ENCODE measurements at regions not wholly inside any gene's neighbourhood (a gene's known extent, or its start where the extent isn't known, plus 50 kb on each side); places are given as distances from the start of the nearest gene placed in this dataset.
"Not testable (repeated sequence)": the region's sequence is repeated elsewhere in the genome, so short reads cannot be mapped to it uniquely, and the experiment has no call there.

GRCh38 chr6:49274809-49275769, 188.0 kb downstream of the MMUT start:
- peaks cover 20% of the 10 kb centered on the region for H3K9me3 ChIP-seq (ENCODE audit: control insufficient read depth, insufficient read depth, low read length)
- H3K27ac ChIP-seq (ENCODE audit: low read depth, low read length); H3K36me3 ChIP-seq (ENCODE audit: control insufficient read depth, insufficient read depth, low read length); H3K4me1 ChIP-seq (ENCODE audit: control insufficient read depth, insufficient read depth, low read length); H3K9ac ChIP-seq (ENCODE audit: low read depth, low read length); H3K27me3 ChIP-seq (ENCODE audit: control insufficient read depth, insufficient read depth, low read length); H3K4me3 ChIP-seq (ENCODE audit: low read depth, low read length): not testable (repeated sequence)

- no peaks in the 10 kb centered on the region for H3K27me3 ChIP-seq (ENCODE audit: control insufficient read depth, insufficient read depth, low read length)
- no peak overlapping the region for H3K27ac ChIP-seq (ENCODE audit: low read depth, low read length)
- no peak overlapping the region for H3K9ac ChIP-seq (ENCODE audit: low read depth, low read length)
- H3K9me3 ChIP-seq (ENCODE audit: control insufficient read depth, insufficient read depth, low read length): peaks cover 15% of the 10 kb centered on the region
- no peak overlapping the region for H3K4me3 ChIP-seq (ENCODE audit: low read depth, low read length)
- H3K36me3 ChIP-seq (ENCODE audit: control insufficient read depth, insufficient read depth, low read length): no peaks in the 10 kb centered on the region
- no peaks in the 10 kb centered on the region for H3K4me1 ChIP-seq (ENCODE audit: control insufficient read depth, insufficient read depth, low read length)
These were observed 193.9 kb downstream of the MMUT start for GRCh38 chr6:49269190-49269589.

GRCh38 chr6:49264909-49265308, 198.1 kb downstream of the MMUT start:
- Histone ChIP-seq H3K4me1 (ENCODE audit: control insufficient read depth, insufficient read depth, low read length) (no peaks in the 10 kb centered on the region), H3K36me3 (ENCODE audit: control insufficient read depth, insufficient read depth, low read length) (no peaks in the 10 kb centered on the region), H3K9ac (ENCODE audit: low read depth, low read length) (no peak overlapping the region), H3K9me3 (ENCODE audit: control insufficient read depth, insufficient read depth, low read length) (peaks cover 9% of the 10 kb centered on the region), H3K27ac (ENCODE audit: low read depth, low read length) (no peak overlapping the region), H3K4me3 (ENCODE audit: low read depth, low read length) (no peak overlapping the region), H3K27me3 (ENCODE audit: control insufficient read depth, insufficient read depth, low read length) (no peaks in the 10 kb centered on the region)

GRCh38 chr6:49264496-49264895, 198.6 kb downstream of the MMUT start:
- Histone ChIP-seq H3K27me3 (ENCODE audit: control insufficient read depth, insufficient read depth, low read length) (no peaks in the 10 kb centered on the region), H3K27ac (ENCODE audit: low read depth, low read length) (no peak overlapping the region), H3K4me3 (ENCODE audit: low read depth, low read length) (no peak overlapping the region), H3K9me3 (ENCODE audit: control insufficient read depth, insufficient read depth, low read length) (peaks cover 9% of the 10 kb centered on the region), H3K9ac (ENCODE audit: low read depth, low read length) (no peak overlapping the region), H3K4me1 (ENCODE audit: control insufficient read depth, insufficient read depth, low read length) (no peaks in the 10 kb centered on the region), H3K36me3 (ENCODE audit: control insufficient read depth, insufficient read depth, low read length) (no peaks in the 10 kb centered on the region)

GRCh38 chr6:49257549-49257948, 205.5 kb downstream of the MMUT start:
- H3K27me3 ChIP-seq (ENCODE audit: control insufficient read depth, insufficient read depth, low read length): no peaks in the 10 kb centered on the region
- H3K4me3 ChIP-seq (ENCODE audit: low read depth, low read length): no peak overlapping the region
- no peak overlapping the region for H3K9ac ChIP-seq (ENCODE audit: low read depth, low read length)
- no peaks in the 10 kb centered on the region for H3K36me3 ChIP-seq (ENCODE audit: control insufficient read depth, insufficient read depth, low read length)
- no peaks in the 10 kb centered on the region for H3K9me3 ChIP-seq (ENCODE audit: control insufficient read depth, insufficient read depth, low read length)
- H3K4me1 ChIP-seq (ENCODE audit: control insufficient read depth, insufficient read depth, low read length): peaks cover 11% of the 10 kb centered on the region; the same call in 1 of the 2 replicates
- H3K27ac ChIP-seq (ENCODE audit: low read depth, low read length): no peak overlapping the region

- no peak overlapping the region for H3K27ac ChIP-seq (ENCODE audit: low read depth, low read length)
- H3K4me1 ChIP-seq (ENCODE audit: control insufficient read depth, insufficient read depth, low read length): peaks cover 11% of the 10 kb centered on the region; the same call in 1 of the 2 replicates
- no peak overlapping the region for H3K9ac ChIP-seq (ENCODE audit: low read depth, low read length)
- H3K4me3 ChIP-seq (ENCODE audit: low read depth, low read length): no peak overlapping the region
- no peaks in the 10 kb centered on the region for H3K27me3 ChIP-seq (ENCODE audit: control insufficient read depth, insufficient read depth, low read length)
- H3K9me3 ChIP-seq (ENCODE audit: control insufficient read depth, insufficient read depth, low read length): no peaks in the 10 kb centered on the region
- H3K36me3 ChIP-seq (ENCODE audit: control insufficient read depth, insufficient read depth, low read length): no peaks in the 10 kb centered on the region
These were observed 207.7 kb downstream of the MMUT start for GRCh38 chr6:49255335-49255734.

- H3K4me1 ChIP-seq (ENCODE audit: control insufficient read depth, insufficient read depth, low read length): peaks cover 6% of the 10 kb centered on the region; the same call in 1 of the 2 replicates
- no peaks in the 10 kb centered on the region for H3K36me3 ChIP-seq (ENCODE audit: control insufficient read depth, insufficient read depth, low read length)
- no peaks in the 10 kb centered on the region for H3K27me3 ChIP-seq (ENCODE audit: control insufficient read depth, insufficient read depth, low read length)
These were observed 210.2 kb downstream of the MMUT start for GRCh38 chr6:49252901-49253300.

GRCh38 chr6:49233483-49233882, 229.6 kb downstream of the MMUT start:
- no peaks in the 10 kb centered on the region for H3K9me3 ChIP-seq (ENCODE audit: control insufficient read depth, insufficient read depth, low read length)
- H3K27me3 ChIP-seq (ENCODE audit: control insufficient read depth, insufficient read depth, low read length): no peaks in the 10 kb centered on the region
- H3K4me1 ChIP-seq (ENCODE audit: control insufficient read depth, insufficient read depth, low read length): no peaks in the 10 kb centered on the region
- no peak overlapping the region for H3K4me3 ChIP-seq (ENCODE audit: low read depth, low read length)
- H3K27ac ChIP-seq (ENCODE audit: low read depth, low read length): no peak overlapping the region
- no peaks in the 10 kb centered on the region for H3K36me3 ChIP-seq (ENCODE audit: control insufficient read depth, insufficient read depth, low read length)
- no peak overlapping the region for H3K9ac ChIP-seq (ENCODE audit: low read depth, low read length)

More at GRCh38 chr6:49252901-49253300, 210.2 kb downstream of the MMUT start:
- H3K9me3 ChIP-seq (ENCODE audit: control insufficient read depth, insufficient read depth, low read length): no peaks in the 10 kb centered on the region
- H3K9ac ChIP-seq (ENCODE audit: low read depth, low read length): no peak overlapping the region
- H3K4me3 ChIP-seq (ENCODE audit: low read depth, low read length): no peak overlapping the region
- H3K27ac ChIP-seq (ENCODE audit: low read depth, low read length): no peak overlapping the region

GRCh38 chr6:49225471-49225870, 237.6 kb downstream of the MMUT start:
- Histone ChIP-seq H3K4me3 (ENCODE audit: low read depth, low read length) (no peak overlapping the region), H3K9ac (ENCODE audit: low read depth, low read length) (no peak overlapping the region), H3K27ac (ENCODE audit: low read depth, low read length) (no peak overlapping the region), H3K36me3 (ENCODE audit: control insufficient read depth, insufficient read depth, low read length) (no peaks in the 10 kb centered on the region), H3K9me3 (ENCODE audit: control insufficient read depth, insufficient read depth, low read length) (no peaks in the 10 kb centered on the region; the same call in 1 of the 2 replicates), H3K27me3 (ENCODE audit: control insufficient read depth, insufficient read depth, low read length) (no peaks in the 10 kb centered on the region), H3K4me1 (ENCODE audit: control insufficient read depth, insufficient read depth, low read length) (no peaks in the 10 kb centered on the region)

- no peaks in the 10 kb centered on the region for H3K36me3 ChIP-seq (ENCODE audit: control insufficient read depth, insufficient read depth, low read length)
- no peak overlapping the region for H3K9ac ChIP-seq (ENCODE audit: low read depth, low read length)
- H3K27ac ChIP-seq (ENCODE audit: low read depth, low read length): no peak overlapping the region
- no peak overlapping the region for H3K4me3 ChIP-seq (ENCODE audit: low read depth, low read length)
- H3K27me3 ChIP-seq (ENCODE audit: control insufficient read depth, insufficient read depth, low read length): no peaks in the 10 kb centered on the region
- no peaks in the 10 kb centered on the region for H3K4me1 ChIP-seq (ENCODE audit: control insufficient read depth, insufficient read depth, low read length)
- no peaks in the 10 kb centered on the region for H3K9me3 ChIP-seq (ENCODE audit: control insufficient read depth, insufficient read depth, low read length)
These were observed 242.8 kb downstream of the MMUT start for GRCh38 chr6:49220293-49220692.

- no peaks in the 10 kb centered on the region for H3K27me3 ChIP-seq (ENCODE audit: control insufficient read depth, insufficient read depth, low read length)
- no peak overlapping the region for H3K9ac ChIP-seq (ENCODE audit: low read depth, low read length)
- no peaks in the 10 kb centered on the region for H3K9me3 ChIP-seq (ENCODE audit: control insufficient read depth, insufficient read depth, low read length)
- H3K4me1 ChIP-seq (ENCODE audit: control insufficient read depth, insufficient read depth, low read length): no peaks in the 10 kb centered on the region
- H3K36me3 ChIP-seq (ENCODE audit: control insufficient read depth, insufficient read depth, low read length): no peaks in the 10 kb centered on the region
- no peak overlapping the region for H3K4me3 ChIP-seq (ENCODE audit: low read depth, low read length)
- H3K27ac ChIP-seq (ENCODE audit: low read depth, low read length): no peak overlapping the region
These were observed 257.5 kb downstream of the MMUT start for GRCh38 chr6:49205526-49205925.

All from HUES48 (cell line).